ENCODE measurements at regions not wholly inside any gene's neighbourhood (a gene's known extent, or its start where the extent isn't known, plus 50 kb on each side); places are given as distances from the start of the nearest gene placed in this dataset.

DNA sequence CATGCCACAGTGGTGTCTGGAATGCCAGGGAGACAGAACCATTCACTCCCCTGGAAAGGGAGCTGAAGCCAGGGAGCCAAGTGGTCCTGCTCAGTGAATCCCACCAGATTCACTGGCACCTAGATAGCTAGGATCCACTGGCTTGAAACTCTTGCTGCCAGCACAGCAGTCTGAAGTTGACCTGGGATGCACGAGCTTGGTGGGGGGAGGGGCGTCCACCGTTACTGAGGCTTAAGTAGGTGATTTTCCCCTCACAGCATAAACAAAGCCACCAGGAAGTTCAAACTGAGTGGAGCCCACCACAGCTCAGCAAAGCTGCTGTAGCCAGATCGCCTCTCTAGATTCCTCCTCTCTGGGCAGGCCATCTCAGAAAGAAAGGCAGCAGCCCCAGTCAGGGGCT, 413.3 kb downstream of the PRDM5 start:
- no peaks in the 10 kb centered on the region for H3K4me1 ChIP-seq (ENCODE audit: control insufficient read depth, extremely low read depth, insufficient read depth, low read length)
- dilution Hi-C loops (cut with MboI; ENCODE audit: extremely low pct_ligation_motif_present, low sequenced_read_pairs), result no loop called here
- H3K27ac ChIP-seq (ENCODE audit: control insufficient read depth, insufficient read depth, low read length), result no peak overlapping the region
- H3K79me2 ChIP-seq (ENCODE audit: control insufficient read depth, insufficient read depth, low read length), result no peaks in the 10 kb centered on the region
- no peaks in the 10 kb centered on the region for H3K27me3 ChIP-seq (ENCODE audit: control insufficient read depth, extremely low read depth, insufficient read depth, low read length)
- no peak overlapping the region for H3K9ac ChIP-seq (ENCODE audit: control insufficient read depth, extremely low read depth, insufficient read depth, low read length)
- no peak overlapping the region for H2AFZ ChIP-seq (ENCODE audit: control insufficient read depth, low read length)
- H3K9me1 ChIP-seq (ENCODE audit: control insufficient read depth, extremely low read depth, insufficient read depth, low read length), result no peaks in the 10 kb centered on the region
- no peaks in the 10 kb centered on the region for H4K20me1 ChIP-seq (ENCODE audit: control insufficient read depth, extremely low read depth, insufficient read depth, low read length)
- no peaks in the 10 kb centered on the region for H3K9me3 ChIP-seq (ENCODE audit: control insufficient read depth, low read depth, low read length)
- TF ChIP-seq, protein P1, sequence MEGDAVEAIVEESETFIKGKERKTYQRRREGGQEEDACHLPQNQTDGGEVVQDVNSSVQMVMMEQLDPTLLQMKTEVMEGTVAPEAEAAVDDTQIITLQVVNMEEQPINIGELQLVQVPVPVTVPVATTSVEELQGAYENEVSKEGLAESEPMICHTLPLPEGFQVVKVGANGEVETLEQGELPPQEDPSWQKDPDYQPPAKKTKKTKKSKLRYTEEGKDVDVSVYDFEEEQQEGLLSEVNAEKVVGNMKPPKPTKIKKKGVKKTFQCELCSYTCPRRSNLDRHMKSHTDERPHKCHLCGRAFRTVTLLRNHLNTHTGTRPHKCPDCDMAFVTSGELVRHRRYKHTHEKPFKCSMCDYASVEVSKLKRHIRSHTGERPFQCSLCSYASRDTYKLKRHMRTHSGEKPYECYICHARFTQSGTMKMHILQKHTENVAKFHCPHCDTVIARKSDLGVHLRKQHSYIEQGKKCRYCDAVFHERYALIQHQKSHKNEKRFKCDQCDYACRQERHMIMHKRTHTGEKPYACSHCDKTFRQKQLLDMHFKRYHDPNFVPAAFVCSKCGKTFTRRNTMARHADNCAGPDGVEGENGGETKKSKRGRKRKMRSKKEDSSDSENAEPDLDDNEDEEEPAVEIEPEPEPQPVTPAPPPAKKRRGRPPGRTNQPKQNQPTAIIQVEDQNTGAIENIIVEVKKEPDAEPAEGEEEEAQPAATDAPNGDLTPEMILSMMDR (optimal IDR thresholded peaks at IDR 0.05 in 1 of 3, IDR thresholded peaks at IDR 0.05 in 1 of 3, conservative IDR thresholded peaks at IDR 0.05 in 1 of 3; ENCODE audit: extremely low read depth in 1 of 3, insufficient read depth in 2 of 3, low read length in 3 of 3), result no peak
- no peak for TF ChIP-seq EZH2 (IDR thresholded peaks at IDR 0.05; ENCODE audit: low read length)
- H3K36me3 ChIP-seq (ENCODE audit: control insufficient read depth in 2 of 2, extremely low read depth in 1 of 2, insufficient read depth in 2 of 2, low read length in 2 of 2), result no peaks in the 10 kb centered on the region
- no peak overlapping the region for H3K4me2 ChIP-seq (ENCODE audit: control insufficient read depth, extremely low read depth, insufficient read depth, low read depth, low read length)
- no peak for DNase-seq (ENCODE audit: low read depth, low spot score)
- H3K4me3 ChIP-seq (ENCODE audit: control insufficient read depth in 2 of 3, extremely low read depth in 1 of 3, insufficient read depth in 2 of 3, low read depth in 1 of 3, low read length in 3 of 3), result no peak overlapping the region
- no peak for FAIRE-seq

DNA sequence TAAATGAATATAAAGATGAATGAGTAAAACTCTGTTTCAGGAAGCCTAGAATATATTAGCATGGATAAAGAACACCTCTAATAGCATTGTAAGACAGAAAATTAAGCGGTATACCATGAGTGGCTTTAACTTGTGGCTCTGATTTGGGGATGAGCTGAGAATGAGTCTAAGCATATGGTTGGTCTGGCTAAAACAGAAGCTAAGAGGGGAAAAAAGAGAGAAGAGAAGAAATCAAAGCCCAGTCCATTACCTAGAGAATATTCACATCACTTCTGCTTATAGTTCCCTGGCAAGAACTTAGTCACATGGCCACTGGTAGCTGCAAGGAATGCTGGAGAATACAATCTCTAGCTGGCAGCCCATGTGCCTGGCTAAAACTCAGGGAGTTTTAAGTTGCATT, 414.5 kb downstream of the PRDM5 start:
- H3K9me1 ChIP-seq (ENCODE audit: control insufficient read depth, extremely low read depth, insufficient read depth, low read length), result no peaks in the 10 kb centered on the region
- H3K79me2 ChIP-seq (ENCODE audit: control insufficient read depth, insufficient read depth, low read length), result no peaks in the 10 kb centered on the region
- H3K27me3 ChIP-seq (ENCODE audit: control insufficient read depth, extremely low read depth, insufficient read depth, low read length), result no peaks in the 10 kb centered on the region
- TF ChIP-seq EZH2 (IDR thresholded peaks at IDR 0.05; ENCODE audit: low read length), result no peak
- TF ChIP-seq, protein P1 (optimal IDR thresholded peaks at IDR 0.05 in 1 of 3, IDR thresholded peaks at IDR 0.05 in 1 of 3, conservative IDR thresholded peaks at IDR 0.05 in 1 of 3; ENCODE audit: extremely low read depth in 1 of 3, insufficient read depth in 2 of 3, low read length in 3 of 3), result no peak
- no peaks in the 10 kb centered on the region for H3K9me3 ChIP-seq (ENCODE audit: control insufficient read depth, low read depth, low read length)
- FAIRE-seq (no peak), DNase-seq (ENCODE audit: low read depth, low spot score) (no peak)
- no peak overlapping the region for H3K27ac ChIP-seq (ENCODE audit: control insufficient read depth, insufficient read depth, low read length)
- dilution Hi-C loops (cut with MboI; ENCODE audit: extremely low pct_ligation_motif_present, low sequenced_read_pairs), result no loop called here
- H3K4me1 ChIP-seq (ENCODE audit: control insufficient read depth, extremely low read depth, insufficient read depth, low read length), result no peaks in the 10 kb centered on the region
- H4K20me1 ChIP-seq (ENCODE audit: control insufficient read depth, extremely low read depth, insufficient read depth, low read length), result no peaks in the 10 kb centered on the region
- no peak overlapping the region for H3K4me2 ChIP-seq (ENCODE audit: control insufficient read depth, extremely low read depth, insufficient read depth, low read depth, low read length)
- H3K9ac ChIP-seq (ENCODE audit: control insufficient read depth, extremely low read depth, insufficient read depth, low read length), result no peak overlapping the region
- H3K36me3 ChIP-seq (ENCODE audit: control insufficient read depth in 2 of 2, extremely low read depth in 1 of 2, insufficient read depth in 2 of 2, low read length in 2 of 2), result no peaks in the 10 kb centered on the region
- H3K4me3 ChIP-seq (ENCODE audit: control insufficient read depth in 2 of 3, extremely low read depth in 1 of 3, insufficient read depth in 2 of 3, low read depth in 1 of 3, low read length in 3 of 3), result no peak overlapping the region
- no peak overlapping the region for H2AFZ ChIP-seq (ENCODE audit: control insufficient read depth, low read length)
